ENCODE measurements at regions not wholly inside any gene's neighbourhood (a gene's known extent, or its start where the extent isn't known, plus 50 kb on each side); places are given as distances from the start of the nearest gene placed in this dataset.

DNA sequence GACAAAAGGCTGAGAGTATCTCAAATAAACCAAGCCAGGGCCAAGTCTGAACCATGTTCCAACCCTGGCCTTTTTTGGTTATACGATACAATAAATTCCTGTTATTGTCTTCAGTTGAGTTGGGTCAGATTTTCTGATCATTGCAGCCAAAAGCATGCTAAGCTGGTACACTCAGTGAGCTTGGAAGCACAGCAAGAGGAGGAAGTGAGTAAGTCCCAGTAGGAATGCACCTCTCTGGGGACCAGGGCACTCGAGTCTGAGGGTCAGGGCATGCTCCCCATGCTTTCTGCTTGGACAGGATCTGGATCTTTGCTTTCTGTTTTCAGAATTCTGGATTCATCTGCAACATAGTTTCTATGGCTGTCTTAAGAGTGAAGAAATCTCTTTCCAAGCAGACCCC lies 73.1 kb downstream of the TMPRSS5 start:
- TF ChIP-seq CTCF (IDR thresholded peaks at IDR 0.05) (no peak), POLR2A (IDR thresholded peaks at IDR 0.05) (no peak)
